Superior temporal gyrus (tissue), 1 donor: ENCODE measurements at regions not wholly inside any gene's neighbourhood (a gene's known extent, or its start where the extent isn't known, plus 50 kb on each side); places are given as distances from the start of the nearest gene placed in this dataset.

Experiments used
- DNase-seq: peaks from one replicate; pipeline ENCODE4 v3.0.0-alpha.2; 2016; ENCODE audit errors: extremely low spot score

GRCh38 chr4:111492496-111492895, 652.8 kb upstream of the FAM241A start:
- DNase-seq = no peak

- no peak for DNase-seq
These were observed 650.8 kb upstream of the FAM241A start for GRCh38 chr4:111494471-111494870.

- DNase-seq = no peak
These were observed 650.3 kb upstream of the FAM241A start for GRCh38 chr4:111494971-111495370.

GRCh38 chr4:111499291-111499690, 646.0 kb upstream of the FAM241A start:
- DNase-seq = no peak

GRCh38 chr4:111499706-111500105, 645.5 kb upstream of the FAM241A start:
- no peak for DNase-seq

GRCh38 chr4:111500858-111501257, 644.4 kb upstream of the FAM241A start:
- DNase-seq = no peak

GRCh38 chr4:111501946-111502345, 643.3 kb upstream of the FAM241A start:
- DNase-seq = no peak

GRCh38 chr4:111502626-111503025, 642.6 kb upstream of the FAM241A start:
- no peak for DNase-seq

- DNase-seq = no peak
These were observed 638.5 kb upstream of the FAM241A start for GRCh38 chr4:111506706-111507105.

- no peak for DNase-seq
These were observed 634.7 kb upstream of the FAM241A start for GRCh38 chr4:111510535-111510934.

GRCh38 chr4:111512081-111512783, 633.0 kb upstream of the FAM241A start:
- DNase-seq = peak; percentile 57

GRCh38 chr4:111519683-111520082, 625.6 kb upstream of the FAM241A start:
- no peak for DNase-seq

- no peak for DNase-seq
These were observed 614.8 kb upstream of the FAM241A start for GRCh38 chr4:111530446-111530845.

- no peak for DNase-seq
These were observed 609.5 kb upstream of the FAM241A start for GRCh38 chr4:111535792-111536191.

- no peak for DNase-seq
These were observed 608.1 kb upstream of the FAM241A start for GRCh38 chr4:111537165-111537564.

- no peak for DNase-seq
These were observed 607.4 kb upstream of the FAM241A start for GRCh38 chr4:111537871-111538270.

GRCh38 chr4:111540671-111541070, 604.6 kb upstream of the FAM241A start:
- DNase-seq = no peak

GRCh38 chr4:111542056-111542455, 603.2 kb upstream of the FAM241A start:
- DNase-seq = no peak

- no peak for DNase-seq
These were observed 598.4 kb upstream of the FAM241A start for GRCh38 chr4:111546881-111547280.

- DNase-seq = no peak
These were observed 589.0 kb upstream of the FAM241A start for GRCh38 chr4:111556141-111556781.

GRCh38 chr4:111556851-111557250, 588.4 kb upstream of the FAM241A start:
- no peak for DNase-seq

GRCh38 chr4:111562826-111563225, 582.4 kb upstream of the FAM241A start:
- DNase-seq = no peak

GRCh38 chr4:111572470-111572869, 572.8 kb upstream of the FAM241A start:
- DNase-seq = no peak

GRCh38 chr4:111573386-111573785, 571.9 kb upstream of the FAM241A start:
- DNase-seq = no peak
